T-helper 2 cell treated with Interferon-gamma antibody and Interleukin-4, amounts not matched to agents 5 μg/mL and 100 μg/mL, for 36 hours (primary cell): ENCODE measurements at regions not wholly inside any gene's neighbourhood (a gene's known extent, or its start where the extent isn't known, plus 50 kb on each side); places are given as distances from the start of the nearest gene placed in this dataset.
"Not testable (repeated sequence)": the region's sequence is repeated elsewhere in the genome, so short reads cannot be mapped to it uniquely, and the experiment has no call there.

Experiments
- DNase-seq: peaks from one replicate; pipeline ENCODE4 v3.0.0; 2021; ENCODE audit warnings: low spot score
- H3K27ac Mint-ChIP-seq: one replicate; pipeline ENCODE4 v1.8.0; 2021; ENCODE audit warnings: mild to moderate bottlenecking, mixed read lengths
- H3K27me3 Mint-ChIP-seq: one replicate; pipeline ENCODE4 v1.8.0; 2021; ENCODE audit warnings: low read depth, mixed read lengths
- H3K36me3 Mint-ChIP-seq: one replicate; pipeline ENCODE4 v1.8.0; 2021; ENCODE audit warnings: low read depth, mixed read lengths
- H3K4me1 Mint-ChIP-seq: one replicate; pipeline ENCODE4 v1.8.0; 2021; ENCODE audit warnings: low read depth, mixed read lengths
- H3K4me3 Mint-ChIP-seq: one replicate; pipeline ENCODE4 v1.8.0; 2022; ENCODE audit warnings: mild to moderate bottlenecking, moderate library complexity, mixed read lengths
- H3K9me3 Mint-ChIP-seq: one replicate; pipeline ENCODE4 v1.8.0; 2021; ENCODE audit warnings: mixed read lengths

DNA sequence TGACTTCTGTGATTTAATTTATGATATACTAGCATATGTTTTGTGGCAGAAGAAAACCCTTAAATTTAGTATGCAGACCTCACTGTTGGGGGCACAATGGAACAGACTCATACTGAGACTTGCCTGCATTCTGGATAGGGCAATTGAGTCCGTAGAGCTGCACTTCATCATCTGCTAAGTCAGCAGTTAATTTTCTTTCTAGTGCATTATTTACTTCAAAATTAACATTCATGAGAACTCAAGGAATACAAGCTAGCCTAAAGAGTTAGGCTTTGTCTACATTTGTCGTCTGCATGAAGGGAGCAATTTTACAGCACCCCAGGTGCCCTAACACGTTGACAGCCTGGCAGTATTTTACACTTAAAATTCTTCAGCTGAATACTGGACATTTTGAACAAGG, 345.5 kb downstream of the CHL1 start:
- Mint-ChIP-seq H3K4me3 (no peak overlapping the region), H3K27me3 (no peaks in the 10 kb centered on the region), H3K4me1 (no peaks in the 10 kb centered on the region), H3K27ac (no peak overlapping the region), H3K36me3 (no peaks in the 10 kb centered on the region), H3K9me3 (peaks cover 15% of the 10 kb centered on the region)
- no peak for DNase-seq

- Mint-ChIP-seq H3K4me1 (no peaks in the 10 kb centered on the region), H3K27ac (no peak overlapping the region)
- no peak for DNase-seq
Observed at GRCh38 chr3:549636-550035, 353.1 kb downstream of the CHL1 start.

GRCh38 chr3:550471-550870, 353.9 kb downstream of the CHL1 start:
- no peak overlapping the region for H3K4me3 Mint-ChIP-seq
- peaks cover 6% of the 10 kb centered on the region for H3K9me3 Mint-ChIP-seq
- no peak for DNase-seq
- no peaks in the 10 kb centered on the region for H3K4me1 Mint-ChIP-seq
- H3K36me3 Mint-ChIP-seq, result no peaks in the 10 kb centered on the region
- H3K27me3 Mint-ChIP-seq, result no peaks in the 10 kb centered on the region
- H3K27ac Mint-ChIP-seq, result no peak overlapping the region

More at GRCh38 chr3:549636-550035, 353.1 kb downstream of the CHL1 start:
- Mint-ChIP-seq H3K27me3 (no peaks in the 10 kb centered on the region), H3K9me3 (peaks cover under 1% of the 10 kb centered on the region), H3K36me3 (no peaks in the 10 kb centered on the region), H3K4me3 (no peak overlapping the region)

- H3K27me3 Mint-ChIP-seq, result no peaks in the 10 kb centered on the region
- H3K4me1 Mint-ChIP-seq, result no peaks in the 10 kb centered on the region
- H3K9me3 Mint-ChIP-seq, result peaks cover 15% of the 10 kb centered on the region
- no peak for DNase-seq
- H3K36me3 Mint-ChIP-seq, result no peaks in the 10 kb centered on the region
- H3K27ac Mint-ChIP-seq, result no peak overlapping the region
- H3K4me3 Mint-ChIP-seq, result no peak overlapping the region
Observed at GRCh38 chr3:557972-558371, 361.4 kb downstream of the CHL1 start.

DNA sequence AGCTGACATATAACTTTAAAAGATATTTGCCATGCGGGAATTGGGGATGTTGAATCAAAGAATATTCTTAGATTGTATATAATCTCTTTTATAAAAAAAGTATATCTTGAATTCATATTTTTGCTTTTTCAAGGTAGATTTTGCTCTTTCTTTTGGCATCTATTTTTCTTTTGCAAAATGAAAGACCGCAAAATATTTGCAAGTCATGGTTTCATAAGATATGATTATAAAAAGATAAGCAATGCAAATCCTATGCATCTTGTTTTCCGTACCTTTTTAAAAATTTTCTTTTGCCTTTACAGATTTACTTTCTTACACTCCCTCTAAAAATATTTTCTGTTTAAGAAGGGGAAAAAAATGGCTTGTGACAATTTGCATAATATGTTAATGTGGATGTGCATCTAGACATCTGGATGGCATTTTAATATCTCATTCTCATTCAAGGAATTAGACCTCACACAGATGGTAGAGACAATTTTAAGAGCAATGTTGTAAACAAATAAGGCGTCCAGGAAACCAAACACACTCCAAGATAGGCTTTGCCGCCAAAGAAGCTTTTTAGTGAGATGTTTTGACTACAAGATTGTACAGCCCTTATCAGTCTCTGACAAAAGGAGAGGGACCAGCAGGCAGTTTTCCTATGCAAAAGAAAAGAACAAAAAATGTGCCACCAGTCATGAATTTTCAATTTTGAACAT, 371.1 kb downstream of the CHL1 start:
- Mint-ChIP-seq H3K27ac (no peak overlapping the region), H3K4me3 (no peak overlapping the region), H3K9me3 (peaks cover 5% of the 10 kb centered on the region), H3K36me3 (no peaks in the 10 kb centered on the region), H3K4me1 (no peaks in the 10 kb centered on the region), H3K27me3 (no peaks in the 10 kb centered on the region)
- no peak for DNase-seq

GRCh38 chr3:579529-579928, 383.0 kb downstream of the CHL1 start:
- H3K27ac Mint-ChIP-seq, H3K4me1 Mint-ChIP-seq, H3K27me3 Mint-ChIP-seq, H3K36me3 Mint-ChIP-seq, DNase-seq, H3K4me3 Mint-ChIP-seq: not testable (repeated sequence)
- peaks cover 14% of the 10 kb centered on the region for H3K9me3 Mint-ChIP-seq

DNA sequence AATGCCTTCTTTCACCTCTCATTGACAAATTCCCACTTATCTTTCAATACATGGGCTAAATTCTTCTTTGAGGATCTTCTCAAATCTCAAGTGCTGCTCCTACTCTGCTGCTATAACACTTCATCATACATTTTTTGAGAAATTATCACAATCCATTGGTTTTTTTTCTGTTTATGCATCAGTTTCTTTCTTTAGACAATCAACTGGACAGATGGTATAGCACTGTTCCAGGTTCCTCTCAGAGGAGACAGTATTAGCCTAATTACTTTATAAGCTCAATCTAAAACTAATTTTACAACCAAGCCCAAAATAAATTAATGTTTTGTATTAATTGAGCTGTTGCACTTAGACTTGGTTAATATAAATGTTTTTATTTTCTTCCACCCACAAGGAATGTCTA, 392.5 kb downstream of the CHL1 start:
- H3K4me1 Mint-ChIP-seq, H3K9me3 Mint-ChIP-seq, H3K36me3 Mint-ChIP-seq, DNase-seq, H3K4me3 Mint-ChIP-seq, H3K27ac Mint-ChIP-seq, H3K27me3 Mint-ChIP-seq: not testable (repeated sequence)

DNA sequence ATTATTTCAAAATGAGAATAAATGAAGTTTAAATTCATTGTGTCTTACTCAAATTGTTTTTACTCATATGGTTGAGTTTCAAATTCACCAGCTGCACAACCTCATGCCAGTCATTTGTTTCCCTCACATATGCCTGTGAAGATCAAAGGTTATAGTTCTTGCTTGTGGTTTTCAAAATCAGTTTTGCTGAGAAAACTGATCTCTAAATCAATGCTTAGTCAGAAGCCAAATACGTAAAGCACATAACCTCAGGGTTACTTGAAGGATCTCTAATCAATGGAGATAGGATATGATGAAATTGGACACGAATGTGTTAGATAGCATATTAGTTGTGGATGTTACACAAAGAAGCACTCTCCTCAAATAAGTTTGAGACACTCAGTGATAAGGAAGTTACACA, 400.7 kb downstream of the CHL1 start:
- not testable (repeated sequence) for DNase-seq, H3K9me3 Mint-ChIP-seq, H3K4me3 Mint-ChIP-seq, H3K27me3 Mint-ChIP-seq, H3K27ac Mint-ChIP-seq, H3K4me1 Mint-ChIP-seq, H3K36me3 Mint-ChIP-seq

DNA sequence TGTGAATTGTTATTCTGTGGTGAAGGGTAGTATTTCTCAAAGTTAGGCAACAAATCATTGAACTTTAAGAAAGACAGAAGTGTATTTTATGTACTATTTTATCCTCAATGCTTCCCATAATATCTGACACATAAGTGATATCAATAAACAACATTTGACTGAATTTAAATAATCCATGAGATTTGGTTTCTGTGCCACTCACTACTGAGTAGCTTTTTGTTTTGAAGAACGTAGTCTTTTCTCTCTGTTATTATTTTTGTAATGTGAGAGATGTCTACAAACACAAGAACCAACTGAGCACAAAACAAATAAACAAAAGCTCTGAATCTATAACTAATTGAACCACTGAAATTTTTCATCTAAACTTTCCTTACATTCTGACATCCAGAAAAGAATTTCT, 401.2 kb downstream of the CHL1 start:
- H3K36me3 Mint-ChIP-seq, H3K27me3 Mint-ChIP-seq, H3K4me3 Mint-ChIP-seq, H3K27ac Mint-ChIP-seq, DNase-seq, H3K9me3 Mint-ChIP-seq, H3K4me1 Mint-ChIP-seq: not testable (repeated sequence)

DNA sequence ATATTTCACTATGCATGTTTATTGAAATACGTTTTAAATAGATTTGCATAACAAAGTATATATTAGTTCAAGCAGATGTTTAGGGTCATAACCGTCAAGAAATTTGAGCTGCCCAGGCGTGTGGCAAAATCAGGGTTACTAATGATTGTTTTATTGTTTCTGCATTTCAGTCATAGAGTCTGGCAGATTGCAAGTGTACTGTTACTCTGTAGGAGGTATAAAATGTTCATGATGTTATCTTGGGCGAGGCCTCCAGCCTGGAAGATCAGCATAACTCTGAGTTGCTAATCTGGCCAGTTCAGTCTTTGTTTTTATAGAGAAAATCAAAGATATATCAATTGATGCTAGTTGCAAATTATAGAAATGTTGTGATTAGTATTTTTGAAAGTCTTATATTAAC, 410.9 kb downstream of the CHL1 start:
- H3K27ac Mint-ChIP-seq, DNase-seq, H3K36me3 Mint-ChIP-seq, H3K9me3 Mint-ChIP-seq, H3K4me3 Mint-ChIP-seq, H3K27me3 Mint-ChIP-seq, H3K4me1 Mint-ChIP-seq: not testable (repeated sequence)

- no peak overlapping the region for H3K4me3 Mint-ChIP-seq
- H3K9me3 Mint-ChIP-seq, result no peaks in the 10 kb centered on the region
- no peaks in the 10 kb centered on the region for H3K4me1 Mint-ChIP-seq
Observed at GRCh38 chr3:621714-622113, 425.2 kb downstream of the CHL1 start.

GRCh38 chr3:622314-622713, 425.8 kb downstream of the CHL1 start:
- Mint-ChIP-seq H3K4me1 (no peaks in the 10 kb centered on the region), H3K4me3 (no peak overlapping the region), H3K27me3 (no peaks in the 10 kb centered on the region), H3K27ac (no peak overlapping the region), H3K36me3 (no peaks in the 10 kb centered on the region), H3K9me3 (no peaks in the 10 kb centered on the region)
- DNase-seq, result no peak

More at GRCh38 chr3:621714-622113, 425.2 kb downstream of the CHL1 start:
- H3K36me3 Mint-ChIP-seq, result no peaks in the 10 kb centered on the region
- no peak for DNase-seq
- H3K27me3 Mint-ChIP-seq, result no peaks in the 10 kb centered on the region
- H3K27ac Mint-ChIP-seq, result no peak overlapping the region

GRCh38 chr3:623914-624545, 427.5 kb downstream of the CHL1 start:
- Mint-ChIP-seq H3K36me3 (no peaks in the 10 kb centered on the region), H3K4me1 (no peaks in the 10 kb centered on the region), H3K9me3 (no peaks in the 10 kb centered on the region), H3K27ac (no peak overlapping the region), H3K27me3 (no peaks in the 10 kb centered on the region), H3K4me3 (no peak overlapping the region)
- no peak for DNase-seq

GRCh38 chr3:632571-633170, 436.1 kb downstream of the CHL1 start:
- H3K9me3 Mint-ChIP-seq, result no peaks in the 10 kb centered on the region
- no peak overlapping the region for H3K27ac Mint-ChIP-seq
- no peak for DNase-seq
- no peaks in the 10 kb centered on the region for H3K27me3 Mint-ChIP-seq
- no peaks in the 10 kb centered on the region for H3K36me3 Mint-ChIP-seq
- H3K4me3 Mint-ChIP-seq, result no peak overlapping the region
- H3K4me1 Mint-ChIP-seq, result no peaks in the 10 kb centered on the region
